ENCODE measurements at regions not wholly inside any gene's neighbourhood (a gene's known extent, or its start where the extent isn't known, plus 50 kb on each side); places are given as distances from the start of the nearest gene placed in this dataset.

DNA sequence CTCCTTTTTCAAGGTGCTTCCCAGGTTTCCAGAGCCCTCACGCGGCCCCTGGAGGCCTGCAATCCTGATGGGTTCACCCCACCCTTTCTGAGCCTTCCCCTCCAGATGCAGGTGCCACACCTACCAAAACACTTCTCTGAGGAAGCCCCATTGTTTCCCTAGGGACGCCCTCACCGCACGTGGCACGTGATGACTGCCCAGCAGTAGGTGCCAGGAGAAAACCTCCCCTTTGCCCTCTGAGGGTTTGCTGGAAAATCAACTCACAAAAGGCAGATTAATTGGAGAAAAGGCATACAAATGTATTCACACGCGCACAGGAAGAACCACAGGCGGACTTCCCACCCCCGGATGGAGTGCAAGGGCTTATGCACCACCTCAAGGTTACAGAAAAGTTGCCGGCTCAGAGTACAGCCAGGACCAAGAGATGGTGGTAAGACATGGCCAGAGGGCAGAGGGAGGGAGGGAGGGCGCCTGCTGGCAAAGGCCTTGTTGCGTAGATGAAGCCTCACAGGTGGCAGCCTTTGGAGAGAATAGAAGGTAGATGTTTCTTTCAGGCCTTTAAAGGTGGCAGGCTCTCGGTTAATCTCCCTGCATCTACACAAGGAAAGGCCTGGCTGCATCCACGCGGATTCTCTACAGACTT, 269.4 kb upstream of the RAB6C start (continued):
- TF ChIP-seq, protein P1, sequence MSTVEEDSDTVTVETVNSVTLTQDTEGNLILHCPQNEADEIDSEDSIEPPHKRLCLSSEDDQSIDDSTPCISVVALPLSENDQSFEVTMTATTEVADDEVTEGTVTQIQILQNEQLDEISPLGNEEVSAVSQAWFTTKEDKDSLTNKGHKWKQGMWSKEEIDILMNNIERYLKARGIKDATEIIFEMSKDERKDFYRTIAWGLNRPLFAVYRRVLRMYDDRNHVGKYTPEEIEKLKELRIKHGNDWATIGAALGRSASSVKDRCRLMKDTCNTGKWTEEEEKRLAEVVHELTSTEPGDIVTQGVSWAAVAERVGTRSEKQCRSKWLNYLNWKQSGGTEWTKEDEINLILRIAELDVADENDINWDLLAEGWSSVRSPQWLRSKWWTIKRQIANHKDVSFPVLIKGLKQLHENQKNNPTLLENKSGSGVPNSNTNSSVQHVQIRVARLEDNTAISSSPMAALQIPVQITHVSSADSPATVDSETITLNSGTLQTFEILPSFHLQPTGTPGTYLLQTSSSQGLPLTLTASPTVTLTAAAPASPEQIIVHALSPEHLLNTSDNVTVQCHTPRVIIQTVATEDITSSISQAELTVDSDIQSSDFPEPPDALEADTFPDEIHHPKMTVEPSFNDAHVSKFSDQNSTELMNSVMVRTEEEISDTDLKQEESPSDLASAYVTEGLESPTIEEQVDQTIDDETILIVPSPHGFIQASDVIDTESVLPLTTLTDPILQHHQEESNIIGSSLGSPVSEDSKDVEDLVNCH (CRISPR knock-in tag; IDR thresholded peaks at IDR 0.05), result no peak
- TF ChIP-seq SIN3B (IDR thresholded peaks at IDR 0.05; ENCODE audit: low read length) (no peak), HIVEP1 (CRISPR knock-in tag; IDR thresholded peaks at IDR 0.05) (no peak), FOXP1 (IDR thresholded peaks at IDR 0.05) (no peak), FOXP1 (CRISPR knock-in tag; IDR thresholded peaks at IDR 0.05) (no peak)
- TF ChIP-seq, protein P2, sequence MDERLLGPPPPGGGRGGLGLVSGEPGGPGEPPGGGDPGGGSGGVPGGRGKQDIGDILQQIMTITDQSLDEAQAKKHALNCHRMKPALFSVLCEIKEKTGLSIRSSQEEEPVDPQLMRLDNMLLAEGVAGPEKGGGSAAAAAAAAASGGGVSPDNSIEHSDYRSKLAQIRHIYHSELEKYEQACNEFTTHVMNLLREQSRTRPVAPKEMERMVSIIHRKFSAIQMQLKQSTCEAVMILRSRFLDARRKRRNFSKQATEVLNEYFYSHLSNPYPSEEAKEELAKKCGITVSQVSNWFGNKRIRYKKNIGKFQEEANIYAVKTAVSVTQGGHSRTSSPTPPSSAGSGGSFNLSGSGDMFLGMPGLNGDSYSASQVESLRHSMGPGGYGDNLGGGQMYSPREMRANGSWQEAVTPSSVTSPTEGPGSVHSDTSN (CRISPR knock-in tag; IDR thresholded peaks at IDR 0.05), result no peak

DNA sequence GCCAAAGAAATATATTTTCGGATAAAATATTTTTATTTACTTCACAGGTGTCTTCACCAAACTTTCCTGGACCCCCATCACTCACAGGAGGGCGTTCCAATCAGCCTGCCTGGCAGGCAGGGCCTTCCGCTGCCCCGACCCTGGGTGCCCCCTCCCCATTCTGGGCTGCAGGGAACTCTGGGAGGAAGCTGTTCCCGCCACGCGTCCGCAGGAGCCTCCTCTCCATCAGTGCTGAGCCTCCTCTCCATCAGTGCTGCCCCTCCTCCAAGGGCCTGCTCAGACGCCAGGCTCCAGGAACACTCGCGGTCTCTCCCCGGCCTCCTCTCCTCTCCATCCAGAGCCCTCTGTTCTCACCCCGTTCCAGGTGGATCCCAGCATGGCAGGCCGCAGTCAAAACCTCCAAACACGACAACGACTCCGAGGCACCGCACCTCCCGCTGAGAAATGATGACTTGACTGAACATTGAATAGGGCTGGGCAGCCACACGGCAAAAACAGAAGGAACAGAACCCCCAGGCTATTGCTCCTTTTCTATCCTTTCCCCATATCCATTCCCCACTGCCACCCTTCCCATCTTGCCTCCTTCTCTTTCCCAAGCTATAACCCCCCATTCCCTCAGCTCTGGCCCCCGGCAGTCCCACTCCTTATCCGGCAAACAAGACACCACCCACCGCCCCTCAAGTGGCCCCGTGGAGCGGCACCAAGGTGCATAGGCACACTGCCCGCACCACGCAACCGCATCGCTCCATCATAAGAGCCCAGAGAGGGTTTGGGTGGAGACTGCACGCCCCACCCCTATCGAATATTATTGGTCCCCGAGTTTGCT, 268.6 kb upstream of the RAB6C start:
- intact Hi-C loops (cut with micrococcal nuclease; ENCODE audit: unreplicated experiment) (no loop called here), in situ Hi-C loops (cut with HindIII; ENCODE audit: extremely low pct_ligation_motif_present, low pct_unique_long_range_greater_than_20kb) (no loop called here)
- H3K27ac ChIP-seq (ENCODE audit: extremely low read length, insufficient read depth, low read length), result no peak overlapping the region
- DNase-seq (ENCODE audit: low spot score) (no peak), ATAC-seq (no peak), FAIRE-seq (no peak)
- ChIA-PET CTCF (ENCODE audit: low intra/inter-chr PET ratio, low total read pairs) (no interaction called here), POLR2A (no interaction called here)
- no peaks in the 10 kb centered on the region for H3K79me2 ChIP-seq (ENCODE audit: insufficient read depth, low read length)
- TF ChIP-seq MTF1 (CRISPR knock-in tag; IDR thresholded peaks at IDR 0.05) (no peak), MAFK (conservative IDR thresholded peaks at IDR 0.05 in 1 of 2, IDR thresholded peaks at IDR 0.05 in 1 of 2; ENCODE audit: low read length in 2 of 2) (peak; percentile 8 to 37; a peak in 1 of 4 replicates)
- H3K36me3 ChIP-seq (replicated peaks in 1 of 2; ENCODE audit: control insufficient read depth in 1 of 2, insufficient read depth in 2 of 2, low read length in 2 of 2), result no peaks in the 10 kb centered on the region
- BruUV-seq (replicated peaks), result no TSS peak
- no peak overlapping the region for H3K9ac ChIP-seq (ENCODE audit: insufficient read depth, low read depth, low read length)
- H4K20me1 ChIP-seq (ENCODE audit: insufficient read depth, low read length), result no peaks in the 10 kb centered on the region
- WGBS (ENCODE audit: low lambda C conversion rate), result 39% methylated on average over 31 of the region's 32 CpGs
- no peaks in the 10 kb centered on the region for H3K4me1 ChIP-seq (ENCODE audit: insufficient read depth, low read length)
- no peak overlapping the region for H2AFZ ChIP-seq (ENCODE audit: low read length)
- H3K9me3 ChIP-seq (ENCODE audit: low read length), result no peaks in the 10 kb centered on the region
- H3K27me3 ChIP-seq (ENCODE audit: control insufficient read depth in 1 of 2, insufficient read depth in 2 of 2, low read length in 2 of 2), result peaks cover 0 to 5% of the 10 kb centered on the region in 2 experiments; a peak in 2 of 5 replicates
- no peak overlapping the region for H3K4me3 ChIP-seq (replicated peaks in 1 of 3; ENCODE audit: insufficient read depth in 1 of 3, low read depth in 2 of 3, low read length in 3 of 3)
- no peak overlapping the region for H3K4me2 ChIP-seq (ENCODE audit: low read depth, low read length)
